ENCODE measurements at regions not wholly inside any gene's neighbourhood (a gene's known extent, or its start where the extent isn't known, plus 50 kb on each side); places are given as distances from the start of the nearest gene placed in this dataset.
"Not testable (repeated sequence)": the region's sequence is repeated elsewhere in the genome, so short reads cannot be mapped to it uniquely, and the experiment has no call there.

DNA sequence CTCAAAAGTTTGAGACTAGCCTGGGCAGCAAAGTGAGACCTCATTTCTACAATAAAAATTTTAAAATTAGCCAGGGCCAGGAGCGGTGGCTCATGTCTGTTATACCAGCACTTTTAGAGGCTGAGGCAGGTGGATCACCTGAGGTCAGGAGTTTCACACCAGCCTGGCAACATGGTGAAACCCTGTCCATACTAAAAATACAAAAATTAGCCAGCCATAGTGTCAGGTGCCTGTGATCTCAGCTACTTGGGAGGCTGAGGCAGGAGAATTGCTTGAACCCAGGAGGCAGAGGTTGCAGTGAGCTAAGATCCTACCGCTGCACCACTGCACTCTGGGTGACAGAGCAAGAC lies 85.1 kb upstream of the MAP4 start:
- not testable (repeated sequence) for DNase-seq

DNA sequence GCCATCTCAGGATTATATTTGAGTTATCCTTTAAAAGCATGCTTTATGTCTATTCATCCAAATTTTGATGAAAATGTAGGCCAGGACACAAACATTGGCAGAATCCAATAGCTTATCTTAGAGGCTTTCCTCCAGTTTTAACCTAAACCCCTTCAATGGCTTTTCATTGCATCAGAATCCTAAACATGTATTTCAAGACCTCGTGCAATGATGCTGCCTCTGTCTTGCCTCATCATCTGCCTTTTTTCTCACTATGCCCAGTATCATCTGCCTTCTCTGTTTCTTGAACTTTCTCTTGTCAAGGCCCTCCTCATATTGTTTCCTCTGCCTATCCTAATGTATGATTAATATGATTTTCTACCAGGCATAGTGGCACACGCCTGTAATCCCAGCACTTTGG lies 76.1 kb upstream of the MAP4 start:
- DNase-seq: no peak

DNA sequence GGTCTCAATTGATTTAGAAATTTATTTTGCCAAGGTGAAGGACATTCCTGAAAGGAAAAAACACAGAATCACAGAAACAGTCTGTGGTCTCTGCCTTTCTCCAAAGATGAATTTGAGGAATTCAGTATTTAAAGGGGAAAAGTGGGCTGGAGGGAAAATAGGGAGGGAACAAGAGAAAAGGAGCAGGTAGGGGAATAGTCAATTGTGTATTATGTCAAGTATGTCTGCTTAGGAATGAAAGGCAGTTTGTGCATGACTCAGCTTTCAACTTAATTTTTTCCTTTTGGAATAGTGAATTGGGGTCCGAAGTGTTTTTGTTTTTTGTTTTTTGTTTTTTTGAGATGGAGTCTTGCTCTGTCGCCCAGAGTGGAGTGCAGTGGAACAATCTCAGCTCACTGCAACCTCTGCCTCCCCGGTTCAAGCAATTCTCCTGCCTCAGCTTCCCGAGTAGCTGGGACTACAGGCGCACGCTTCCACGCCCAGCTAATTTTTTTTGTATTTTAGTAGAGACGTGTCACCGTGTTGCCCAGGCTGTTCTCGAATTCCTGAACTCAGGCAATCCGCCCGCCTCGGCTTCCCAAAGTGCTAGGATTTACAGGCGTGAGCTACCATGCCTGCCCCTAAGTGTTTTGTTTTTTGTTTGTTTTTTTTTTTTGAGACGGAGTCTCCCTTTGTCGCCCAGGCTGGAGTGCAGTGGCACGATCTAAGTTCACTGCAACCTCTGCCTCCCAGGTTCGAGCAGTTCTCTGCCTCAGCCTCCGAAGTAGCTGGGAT lies 74.1 kb upstream of the MAP4 start:
- DNase-seq: no peak

DNA sequence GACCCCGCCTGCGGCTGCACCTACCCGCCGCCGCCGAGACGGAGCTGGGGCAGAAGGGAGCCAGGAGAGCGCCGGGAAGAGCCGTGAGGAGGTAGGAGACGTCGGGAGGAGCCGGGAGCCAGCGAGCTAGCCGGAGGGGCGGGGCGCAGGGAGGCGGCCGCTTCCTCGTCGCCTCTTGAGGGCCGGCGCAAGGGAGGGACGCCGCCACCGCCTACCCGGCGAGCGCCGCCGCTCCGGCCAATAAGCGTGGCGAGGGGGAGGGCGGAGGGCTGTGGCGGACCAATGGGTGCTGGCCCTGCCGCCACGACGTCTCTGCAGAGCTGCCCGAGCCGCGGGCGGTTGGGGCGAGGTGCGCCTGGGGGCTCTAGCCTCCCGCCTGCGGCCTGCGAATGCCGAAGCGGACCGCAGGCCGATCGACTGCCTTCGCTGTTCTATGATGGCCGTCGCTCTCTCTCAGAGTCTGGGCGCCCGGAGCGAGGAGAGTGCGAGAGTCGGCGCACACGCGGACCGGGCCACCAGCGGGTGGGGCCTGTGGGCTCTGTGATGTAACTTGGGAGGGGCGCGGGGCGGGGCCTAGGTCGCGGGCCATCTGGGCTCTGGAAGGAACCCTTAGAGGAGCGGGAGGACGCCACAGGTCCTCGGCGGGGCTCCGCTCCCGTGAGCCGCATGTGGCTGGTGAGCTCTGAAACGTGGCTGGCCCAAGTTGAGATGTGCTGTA lies 72.7 kb upstream of the MAP4 start:
- peak; percentile 92 to 93 for DNase-seq

DNA sequence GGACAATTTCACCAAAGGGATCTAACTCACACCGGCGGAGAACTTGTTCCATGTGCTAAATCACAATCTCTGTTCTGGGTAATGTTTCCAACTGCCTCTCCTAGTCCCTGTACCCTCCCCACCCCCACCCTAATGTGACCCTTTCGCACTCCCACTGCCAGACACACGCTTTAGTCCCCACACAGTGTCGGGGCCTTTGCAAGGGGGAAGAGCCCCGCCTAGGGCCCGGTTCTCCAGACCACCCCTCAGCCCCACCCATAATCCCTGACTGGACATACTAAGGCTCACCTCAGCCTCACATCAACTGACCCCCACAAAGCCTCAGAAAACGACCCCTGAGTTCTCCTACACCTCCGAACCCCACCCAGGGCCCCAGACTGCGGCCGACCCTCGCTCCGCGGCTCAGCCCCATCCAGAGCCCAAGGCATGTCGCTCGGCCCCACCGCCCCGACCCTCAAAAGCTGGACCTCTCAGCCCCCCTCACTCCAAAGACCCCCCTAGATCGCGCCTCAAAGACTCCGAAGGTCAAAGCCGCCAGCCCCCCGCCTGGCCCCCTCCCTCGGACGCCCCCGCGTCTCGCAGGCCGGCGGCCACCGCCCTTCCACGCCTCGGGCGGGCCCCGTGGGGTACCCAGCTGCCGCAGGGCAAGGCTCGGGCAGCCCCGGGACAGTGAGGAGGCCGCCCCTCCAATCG lies 72.0 kb upstream of the MAP4 start:
- DNase-seq: peak in 1 of 2 donors; percentile 0

DNA sequence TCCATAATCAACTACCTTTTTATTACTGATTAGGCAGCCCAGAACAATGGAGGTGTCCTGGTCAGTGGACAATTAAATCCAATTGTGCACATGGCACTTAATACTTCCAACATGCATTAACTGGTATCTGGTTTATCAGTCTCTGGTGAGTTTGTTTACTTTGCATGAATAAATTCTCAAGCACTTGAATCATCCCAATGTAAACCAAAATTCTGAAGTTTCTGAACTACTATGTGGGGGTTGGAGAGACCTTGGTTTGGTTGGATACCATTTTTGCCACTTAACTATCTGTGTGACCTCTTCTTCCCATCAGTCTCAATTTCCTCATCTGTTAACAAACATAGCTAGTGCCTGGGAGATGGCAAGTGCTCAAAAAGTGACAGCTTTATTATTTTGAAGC lies 70.5 kb upstream of the MAP4 start:
- no peak for DNase-seq

DNA sequence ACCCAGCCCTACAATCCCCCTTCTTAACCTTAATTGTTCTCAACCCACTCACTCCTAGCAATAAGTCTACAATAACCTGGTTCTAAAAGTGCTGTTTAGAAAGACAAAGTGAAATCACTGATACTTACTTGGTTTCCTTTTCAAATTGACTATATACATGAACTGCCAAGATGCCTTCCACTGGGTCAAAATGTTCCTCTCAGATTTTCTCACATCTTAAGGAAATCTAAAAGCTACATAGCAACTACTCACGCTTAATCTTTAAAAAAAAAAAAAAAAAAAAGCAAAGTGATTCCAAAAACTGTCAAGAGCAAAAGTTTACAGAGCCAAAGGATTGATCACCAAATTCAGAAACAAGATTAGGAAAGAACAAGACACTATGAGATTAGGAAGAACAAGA lies 68.7 kb upstream of the MAP4 start:
- DNase-seq: no peak

DNA sequence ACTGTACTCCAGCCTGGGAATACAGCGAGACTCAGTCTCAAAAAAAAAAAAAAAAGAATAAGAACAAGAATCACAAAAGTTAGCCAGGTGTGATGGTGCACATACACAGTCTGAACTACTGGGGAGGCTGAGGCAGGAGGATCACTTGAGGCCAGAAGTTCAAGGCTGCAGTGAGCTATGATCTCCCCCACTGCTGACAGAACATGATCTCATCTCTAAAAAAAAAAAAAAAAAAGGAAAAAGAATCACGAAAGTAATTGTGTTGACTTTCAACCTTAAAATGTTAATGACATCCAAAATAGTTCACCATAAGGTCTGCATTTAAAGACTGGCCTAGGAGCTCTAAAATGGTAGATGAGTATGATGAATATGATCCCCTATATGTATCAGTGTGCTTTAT lies 68.0 kb upstream of the MAP4 start:
- no peak for DNase-seq

DNA sequence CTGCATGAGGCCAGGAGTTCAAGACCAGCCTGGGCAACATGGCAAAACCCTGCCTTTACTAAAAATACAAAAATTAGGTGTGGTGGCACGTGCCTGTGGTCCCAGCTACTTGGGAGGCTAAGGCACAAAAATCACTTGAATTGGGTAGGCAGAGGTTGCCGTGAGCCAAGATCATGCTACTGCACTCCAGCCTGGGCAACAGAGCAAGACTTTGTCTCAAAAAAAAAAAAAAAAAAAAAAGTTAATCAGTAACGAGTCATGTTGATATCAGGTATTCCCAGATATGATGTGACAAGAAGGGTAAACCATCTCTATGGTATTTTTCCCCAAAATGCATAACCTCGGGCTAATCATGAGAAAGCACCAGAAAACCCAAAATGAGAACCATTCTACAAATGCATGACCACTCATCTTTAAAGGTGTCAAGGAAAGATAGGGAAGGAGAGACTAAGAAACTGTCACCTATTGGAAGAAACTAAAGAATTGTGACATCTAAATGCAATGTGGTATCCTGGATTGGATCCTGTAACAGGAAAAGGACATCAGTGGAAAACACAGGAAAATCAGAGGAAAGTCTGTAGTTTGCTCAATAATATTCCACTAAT lies 66.5 kb upstream of the MAP4 start:
- no peak for DNase-seq

DNA sequence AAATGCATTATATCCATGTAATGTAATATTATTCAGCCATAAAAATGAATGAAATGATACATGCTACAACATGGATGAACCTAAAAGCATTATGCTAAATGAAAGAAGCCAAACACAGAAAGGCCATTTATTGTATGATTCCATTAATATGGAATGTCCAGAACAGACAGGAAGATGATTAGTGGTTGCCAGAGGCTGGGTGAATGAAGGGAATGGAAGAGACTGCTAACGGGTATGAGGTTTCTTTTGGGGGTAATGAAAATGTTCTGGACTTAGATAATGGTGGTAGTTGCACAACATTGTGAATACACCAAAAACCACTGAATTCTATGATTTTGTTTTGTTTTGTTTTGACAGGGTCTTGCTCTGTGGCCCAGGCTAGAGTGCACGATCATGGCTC lies 61.6 kb upstream of the MAP4 start:
- DNase-seq: no peak

DNA sequence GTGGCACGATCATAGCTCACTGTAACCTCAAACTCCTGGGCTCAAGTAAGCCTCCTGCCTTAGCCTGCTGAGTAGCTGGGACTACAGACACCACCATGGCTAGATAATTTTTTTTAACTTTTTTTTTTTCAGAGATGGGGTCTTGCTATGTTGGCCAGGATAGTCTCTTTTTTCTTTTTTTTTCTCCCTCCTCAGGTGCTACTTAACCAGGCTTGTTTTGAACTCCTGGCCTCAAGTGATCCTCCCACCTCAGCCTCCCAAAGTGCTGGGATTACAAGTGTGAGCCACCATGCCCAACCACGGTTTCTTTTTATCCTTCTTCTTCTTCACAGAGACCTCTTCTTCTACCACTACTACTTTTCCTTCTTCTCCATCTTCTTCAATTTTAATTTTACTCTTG lies 53.8 kb upstream of the MAP4 start:
- DNase-seq: no peak

DNA sequence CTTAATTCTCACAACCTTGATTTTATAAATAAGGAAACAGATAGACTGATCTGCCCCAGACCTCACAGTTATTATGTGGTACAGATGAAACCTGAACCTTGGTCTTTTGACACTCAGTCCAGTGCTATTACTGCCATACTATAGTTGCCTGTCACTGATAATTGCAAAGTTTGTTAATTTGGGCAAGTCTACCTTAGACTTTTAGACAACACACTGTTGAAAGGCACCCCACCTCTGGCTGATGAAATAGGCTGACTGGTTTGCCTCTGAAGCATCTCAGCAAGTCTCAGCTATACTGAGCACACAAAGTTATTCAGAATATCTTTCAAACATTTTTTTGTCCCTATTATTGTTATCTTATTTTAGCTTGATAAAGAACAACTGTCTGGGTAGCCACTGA lies 53.1 kb upstream of the MAP4 start:
- DNase-seq: no peak

DNA sequence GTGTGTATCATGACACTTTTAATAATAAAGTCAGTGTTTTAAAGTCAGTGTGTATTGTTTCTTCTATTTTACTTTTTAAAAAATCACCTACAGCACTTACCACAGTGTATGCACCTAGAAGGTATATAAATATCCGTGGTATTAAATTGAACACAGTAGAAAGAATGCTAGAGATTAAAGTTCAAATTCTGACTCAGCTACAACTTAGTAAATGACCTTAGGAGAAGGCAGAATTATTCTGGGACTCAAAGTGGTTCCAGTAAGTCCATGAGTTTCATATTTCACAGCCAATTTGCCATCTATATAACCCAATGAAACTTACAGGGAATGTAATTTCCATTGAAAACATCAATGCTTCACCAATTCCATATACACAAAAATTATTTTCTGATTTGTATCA lies 52.7 kb upstream of the MAP4 start:
- DNase-seq: no peak

DNA sequence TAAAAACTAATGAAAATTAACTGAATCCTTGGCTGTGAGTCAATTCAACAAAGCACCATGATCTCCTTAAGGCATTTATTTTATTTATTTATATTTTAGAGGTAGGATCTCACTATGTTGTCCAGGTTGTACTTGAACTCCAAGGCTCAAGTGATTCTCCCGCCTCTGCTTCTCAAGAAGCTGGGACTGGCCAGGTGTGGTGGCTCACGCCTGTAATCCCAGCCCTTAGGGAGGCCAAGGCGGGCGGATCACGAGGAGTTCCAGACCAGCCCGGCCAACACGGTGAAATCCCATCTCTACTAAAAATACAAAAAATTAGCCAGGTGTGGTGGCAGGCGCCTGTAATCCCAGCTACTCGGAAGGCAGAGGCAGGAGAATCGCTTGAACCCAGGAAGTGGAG lies 52.1 kb upstream of the MAP4 start:
- not testable (repeated sequence) for DNase-seq

DNA sequence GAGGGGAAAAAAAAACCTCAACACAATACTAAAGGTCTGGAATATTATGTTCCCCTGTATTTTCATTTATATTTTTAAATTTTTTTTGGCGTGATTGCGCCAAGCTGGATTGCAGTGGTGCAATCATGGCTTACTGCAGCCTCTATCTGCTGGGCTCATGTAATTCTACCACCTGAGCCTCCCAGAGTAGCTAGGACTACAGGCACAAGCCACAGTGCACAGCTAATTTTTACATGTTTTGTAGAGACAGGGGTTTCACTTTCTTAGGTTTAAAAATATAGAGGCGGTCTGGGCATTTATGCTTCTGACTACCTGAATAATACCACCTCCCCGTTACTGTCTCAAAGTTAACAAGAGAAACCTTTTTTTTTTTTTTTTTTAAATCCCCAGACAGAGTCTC lies 51.1 kb upstream of the MAP4 start:
- no peak for DNase-seq

Measured in CD4-positive, alpha-beta T cell treated with Interleukin-1 beta for 1 hour (primary cell).